ENCODE measurements at regions not wholly inside any gene's neighbourhood (a gene's known extent, or its start where the extent isn't known, plus 50 kb on each side); places are given as distances from the start of the nearest gene placed in this dataset.
"Not testable (repeated sequence)": the region's sequence is repeated elsewhere in the genome, so short reads cannot be mapped to it uniquely, and the experiment has no call there.

GRCh38 chr12:131389054-131390013 lies 321.6 kb upstream of the SFSWAP start:
- no peak for DNase-seq (ENCODE audit: low read depth, low spot score)

GRCh38 chr12:131390412-131391334 lies 320.2 kb upstream of the SFSWAP start:
- no peak for DNase-seq (ENCODE audit: low read depth, low spot score)

- DNase-seq (ENCODE audit: low read depth, low spot score): no peak
Measured at GRCh38 chr12:131391399-131391798, 319.5 kb upstream of the SFSWAP start.

- DNase-seq (ENCODE audit: low read depth, low spot score): not testable (repeated sequence)
Measured at GRCh38 chr12:131394752-131395151, 316.1 kb upstream of the SFSWAP start.

- not testable (repeated sequence) for DNase-seq (ENCODE audit: low read depth, low spot score)
Measured at GRCh38 chr12:131395209-131395684, 315.6 kb upstream of the SFSWAP start.

- no peak for DNase-seq (ENCODE audit: low read depth, low spot score)
Measured at GRCh38 chr12:131395971-131396573, 314.8 kb upstream of the SFSWAP start.

GRCh38 chr12:131397493-131398181 lies 313.3 kb upstream of the SFSWAP start:
- no peak for DNase-seq (ENCODE audit: low read depth, low spot score)

- DNase-seq (ENCODE audit: low read depth, low spot score): no peak
Measured at GRCh38 chr12:131399000-131399399, 311.9 kb upstream of the SFSWAP start.

- DNase-seq (ENCODE audit: low read depth, low spot score): not testable (repeated sequence)
Measured at GRCh38 chr12:131400668-131401294, 310.1 kb upstream of the SFSWAP start.

- not testable (repeated sequence) for DNase-seq (ENCODE audit: low read depth, low spot score)
Measured at GRCh38 chr12:131401907-131402633, 308.8 kb upstream of the SFSWAP start.

GRCh38 chr12:131402781-131403396 lies 308.0 kb upstream of the SFSWAP start:
- no peak for DNase-seq (ENCODE audit: low read depth, low spot score)

- no peak for DNase-seq (ENCODE audit: low read depth, low spot score)
Measured at GRCh38 chr12:131403676-131404075, 307.2 kb upstream of the SFSWAP start.

- no peak for DNase-seq (ENCODE audit: low read depth, low spot score)
Measured at GRCh38 chr12:131404705-131405104, 306.2 kb upstream of the SFSWAP start.

GRCh38 chr12:131407221-131408035 lies 303.5 kb upstream of the SFSWAP start:
- no peak for DNase-seq (ENCODE audit: low read depth, low spot score)

GRCh38 chr12:131408036-131408365 lies 302.9 kb upstream of the SFSWAP start:
- DNase-seq (ENCODE audit: low read depth, low spot score): no peak

- DNase-seq (ENCODE audit: low read depth, low spot score): no peak
Measured at GRCh38 chr12:131408484-131408883, 302.4 kb upstream of the SFSWAP start.

- no peak for DNase-seq (ENCODE audit: low read depth, low spot score)
Measured at GRCh38 chr12:131409211-131409610, 301.7 kb upstream of the SFSWAP start.

GRCh38 chr12:131411827-131412226 lies 299.1 kb upstream of the SFSWAP start:
- not testable (repeated sequence) for DNase-seq (ENCODE audit: low read depth, low spot score)

GRCh38 chr12:131413006-131413405 lies 297.9 kb upstream of the SFSWAP start:
- DNase-seq (ENCODE audit: low read depth, low spot score): no peak

Data from activated CD4-positive, CD25-positive, alpha-beta regulatory T cell treated with anti-CD3 and anti-CD28 coated beads, Interleukin-2, amount 50 U/mL, for 16 hours (primary cell).